VCaP (cell line): ENCODE measurements at regions not wholly inside any gene's neighbourhood (a gene's known extent, or its start where the extent isn't known, plus 50 kb on each side); places are given as distances from the start of the nearest gene placed in this dataset.

Experiments used
- H3K27ac ChIP-seq: fragments of 450-650 bp; 2 replicates; pipeline ENCODE4 v1.5.1; 2017
- CTCF ChIP-seq: fragments of 450-650 bp; conservative IDR thresholded peaks from 2 replicates; pipeline ENCODE4 v1.5.1; 2017; ENCODE audit warnings: mild to moderate bottlenecking, moderate library complexity

- H3K27ac ChIP-seq: no peak overlapping the region
Observed at GRCh38 chr13:79212064-79212619, 193.9 kb downstream of the RBM26 start.

GRCh38 chr13:79211377-79211776 is 194.7 kb downstream of the RBM26 start:
- no peak for TF ChIP-seq CTCF

More at GRCh38 chr13:79212064-79212619, 193.9 kb downstream of the RBM26 start:
- no peak for TF ChIP-seq CTCF

GRCh38 chr13:79197933-79198332 is 208.1 kb downstream of the RBM26 start:
- no peak overlapping the region for H3K27ac ChIP-seq
- no peak for TF ChIP-seq CTCF

More at GRCh38 chr13:79211377-79211776, 194.7 kb downstream of the RBM26 start:
- H3K27ac ChIP-seq: no peak overlapping the region

GRCh38 chr13:79196843-79197242 is 209.2 kb downstream of the RBM26 start:
- no peak for TF ChIP-seq CTCF
- H3K27ac ChIP-seq: no peak overlapping the region

- TF ChIP-seq CTCF: no peak
- H3K27ac ChIP-seq: no peak overlapping the region
Observed at GRCh38 chr13:79196366-79196765, 209.7 kb downstream of the RBM26 start.

- no peak overlapping the region for H3K27ac ChIP-seq
- TF ChIP-seq CTCF: no peak
Observed at GRCh38 chr13:79194727-79195126, 211.3 kb downstream of the RBM26 start.

GRCh38 chr13:79194272-79194671 is 211.8 kb downstream of the RBM26 start:
- TF ChIP-seq CTCF: no peak
- no peak overlapping the region for H3K27ac ChIP-seq
